Naive thymus-derived CD8-positive, alpha-beta T cell (primary cell): ENCODE measurements at regions not wholly inside any gene's neighbourhood (a gene's known extent, or its start where the extent isn't known, plus 50 kb on each side); places are given as distances from the start of the nearest gene placed in this dataset.

Experiments
- ATAC-seq, 2 donors: fragments of 150-1000 bp; cut with Tn5 transposase in 1 of 2; sonication (Bioruptor Pico), chemical (Tn5 transposase) in 1 of 2; 1 replicate in 1 of 2; 2 replicates in 1 of 2; pipeline ENCODE4 v1.10.0; 2021; ENCODE audit warnings: mild to moderate bottlenecking in 2 of 2, moderate library complexity in 2 of 2
- POLR2A ChIA-PET: fragments of 350-600 bp; sonication (Branson Sonifier 250); formaldehyde crosslinking; loops from one replicate; lab custom pipeline; 2021; ENCODE audit warnings: antibody characterized with exemption; lab: Charles Lee
- DNase-seq, 10 donors: peaks; one replicate each; pipeline versions ENCODE4 v3.0.0 to v3.0.0-alpha.2; 2020 to 2022
- H3K27ac Mint-ChIP-seq, 10 donors: one replicate each; pipeline ENCODE4 v1.8.0; 2020 to 2022; ENCODE audit warnings: mild to moderate bottlenecking in 10 of 10, mixed read lengths in 10 of 10, moderate library complexity in 4 of 10, inconsistent platforms in 1 of 10
- H3K27me3 Mint-ChIP-seq, 5 donors: one replicate each; pipeline ENCODE4 v1.8.0; 2021 to 2022; ENCODE audit warnings: mixed read lengths in 5 of 5
- H3K36me3 Mint-ChIP-seq, 3 donors: one replicate each; pipeline ENCODE4 v1.8.0; 2020 to 2022; ENCODE audit warnings: mixed read lengths in 3 of 3, mild to moderate bottlenecking in 2 of 3, inconsistent platforms in 1 of 3
- H3K4me1 Mint-ChIP-seq, 4 donors: one replicate each; pipeline ENCODE4 v1.8.0; 2021 to 2022; ENCODE audit warnings: mixed read lengths in 4 of 4
- H3K4me3 Mint-ChIP-seq, 10 donors: one replicate each; pipeline ENCODE4 v1.8.0; 2020 to 2022; ENCODE audit warnings: mild to moderate bottlenecking in 10 of 10, mixed read lengths in 10 of 10, moderate library complexity in 6 of 10, inconsistent platforms in 1 of 10
- H3K9me3 Mint-ChIP-seq, 9 donors: one replicate each; pipeline ENCODE4 v1.8.0; 2020 to 2022; ENCODE audit warnings: mixed read lengths in 9 of 9, mild to moderate bottlenecking in 3 of 9, inconsistent platforms in 1 of 9, moderate library complexity in 1 of 9

DNA sequence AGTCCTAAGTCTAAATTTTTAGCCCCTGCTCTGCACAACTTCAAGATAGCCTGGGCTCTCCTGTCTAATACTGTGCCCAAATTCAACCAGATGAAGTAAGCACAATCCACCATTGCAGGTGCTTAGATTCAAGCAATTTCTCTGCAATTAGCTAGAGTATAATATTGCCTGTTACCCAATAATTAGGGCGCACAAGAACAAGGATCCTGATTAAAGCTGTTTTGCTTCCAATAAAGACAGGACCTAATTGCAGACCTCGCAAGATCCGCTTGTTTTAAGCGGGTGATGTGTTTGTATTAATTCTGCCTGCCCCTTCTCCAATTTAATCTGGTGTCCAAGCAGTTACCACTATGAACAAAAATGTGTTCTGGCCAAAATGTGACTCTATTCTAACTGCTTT, 1268.9 kb upstream of the TMEM132C start:
- Mint-ChIP-seq H3K36me3 (no peaks in the 10 kb centered on the region), H3K27ac (no peak overlapping the region), H3K4me3 (no peak overlapping the region), H3K27me3 (peaks cover 0 to 9% (median 2%) of the 10 kb centered on the region in 5 donors), H3K4me1 (no peaks in the 10 kb centered on the region), H3K9me3 (peaks cover 0 to 6% (median 0%) of the 10 kb centered on the region in 9 donors)
- POLR2A ChIA-PET, result no interaction called here
- no peak for ATAC-seq
- no peak for DNase-seq

DNA sequence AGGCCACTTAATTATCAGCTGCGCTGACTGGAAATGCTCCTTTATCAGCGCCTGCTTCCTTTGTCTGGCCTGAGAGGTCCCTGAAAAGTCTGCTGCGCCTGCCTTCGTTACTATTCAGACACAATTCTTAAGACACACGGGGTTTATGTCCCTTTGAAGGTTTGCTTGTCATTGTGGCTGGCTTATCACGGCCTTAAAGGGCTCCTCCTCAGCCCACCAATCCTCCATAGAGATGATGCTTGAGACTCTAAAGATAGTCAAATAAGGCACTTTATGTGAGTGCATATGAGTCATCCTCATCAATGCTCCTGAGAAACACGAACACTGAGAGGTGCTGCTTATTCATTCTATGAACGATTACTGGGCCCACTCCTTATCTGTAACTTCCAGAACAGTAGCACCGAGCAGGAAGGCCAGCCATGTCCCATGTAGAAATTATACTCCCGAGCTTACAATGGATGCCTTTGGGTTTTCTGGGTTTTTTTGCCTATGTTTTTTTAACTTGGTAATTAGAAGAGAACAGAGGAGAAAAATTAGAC, 1268.2 kb upstream of the TMEM132C start:
- ATAC-seq (no peak), DNase-seq (no peak)
- Mint-ChIP-seq H3K36me3 (no peaks in the 10 kb centered on the region), H3K27me3 (peaks cover 0 to 9% (median 2%) of the 10 kb centered on the region in 5 donors), H3K4me3 (no peak overlapping the region), H3K9me3 (peaks cover 0 to 3% (median 0%) of the 10 kb centered on the region in 9 donors), H3K27ac (no peak overlapping the region), H3K4me1 (no peaks in the 10 kb centered on the region)
- POLR2A ChIA-PET, result no interaction called here

DNA sequence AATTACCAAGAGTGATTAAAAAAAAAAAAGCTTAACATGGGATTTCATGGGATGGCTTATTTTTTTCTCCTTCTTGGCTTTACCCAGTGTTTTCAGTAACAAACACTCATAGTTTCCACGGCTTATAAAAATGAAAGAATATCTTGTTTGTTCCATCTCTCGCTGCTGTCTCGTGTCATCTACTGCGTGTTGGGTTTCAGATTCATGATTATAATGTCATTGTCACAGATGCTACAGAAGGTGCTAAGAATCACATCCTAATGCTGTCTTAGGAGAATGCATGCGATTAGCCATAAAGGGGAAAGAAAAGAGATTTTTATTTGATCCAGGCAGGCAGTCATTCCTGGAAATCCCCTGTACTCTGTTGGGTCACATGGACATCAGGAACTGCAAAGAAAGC, 1267.6 kb upstream of the TMEM132C start:
- H3K9me3 Mint-ChIP-seq, result peaks cover 0 to 3% (median 0%) of the 10 kb centered on the region in 9 donors
- H3K27me3 Mint-ChIP-seq, result peaks cover 0 to 9% (median 2%) of the 10 kb centered on the region in 5 donors
- H3K4me3 Mint-ChIP-seq, result no peak overlapping the region
- ATAC-seq (no peak), DNase-seq (no peak)
- POLR2A ChIA-PET, result no interaction called here
- H3K27ac Mint-ChIP-seq, result no peak overlapping the region
- H3K4me1 Mint-ChIP-seq, result no peaks in the 10 kb centered on the region
- no peaks in the 10 kb centered on the region for H3K36me3 Mint-ChIP-seq

GRCh38 chr12:127005406-127005805, 1261.6 kb upstream of the TMEM132C start:
- Mint-ChIP-seq H3K4me3 (no peak overlapping the region), H3K9me3 (peaks cover 0 to 6% (median 0%) of the 10 kb centered on the region in 9 donors), H3K27ac (no peak overlapping the region), H3K27me3 (peaks cover 0 to 4% (median 2%) of the 10 kb centered on the region in 5 donors), H3K36me3 (no peaks in the 10 kb centered on the region), H3K4me1 (no peaks in the 10 kb centered on the region)
- no peak for DNase-seq
- ATAC-seq, result no peak
- POLR2A ChIA-PET, result no interaction called here

- POLR2A ChIA-PET, result no interaction called here
- H3K9me3 Mint-ChIP-seq, result peaks cover 0 to 8% (median 0%) of the 10 kb centered on the region in 9 donors
- ATAC-seq (no peak), DNase-seq (no peak)
- H3K4me3 Mint-ChIP-seq, result no peak overlapping the region
- no peaks in the 10 kb centered on the region for H3K4me1 Mint-ChIP-seq
- no peaks in the 10 kb centered on the region for H3K36me3 Mint-ChIP-seq
- no peak overlapping the region for H3K27ac Mint-ChIP-seq
- H3K27me3 Mint-ChIP-seq, result peaks cover 3 to 14% (median 5%) of the 10 kb centered on the region in 5 donors
Observed at GRCh38 chr12:127006972-127007371, 1260.0 kb upstream of the TMEM132C start.

DNA sequence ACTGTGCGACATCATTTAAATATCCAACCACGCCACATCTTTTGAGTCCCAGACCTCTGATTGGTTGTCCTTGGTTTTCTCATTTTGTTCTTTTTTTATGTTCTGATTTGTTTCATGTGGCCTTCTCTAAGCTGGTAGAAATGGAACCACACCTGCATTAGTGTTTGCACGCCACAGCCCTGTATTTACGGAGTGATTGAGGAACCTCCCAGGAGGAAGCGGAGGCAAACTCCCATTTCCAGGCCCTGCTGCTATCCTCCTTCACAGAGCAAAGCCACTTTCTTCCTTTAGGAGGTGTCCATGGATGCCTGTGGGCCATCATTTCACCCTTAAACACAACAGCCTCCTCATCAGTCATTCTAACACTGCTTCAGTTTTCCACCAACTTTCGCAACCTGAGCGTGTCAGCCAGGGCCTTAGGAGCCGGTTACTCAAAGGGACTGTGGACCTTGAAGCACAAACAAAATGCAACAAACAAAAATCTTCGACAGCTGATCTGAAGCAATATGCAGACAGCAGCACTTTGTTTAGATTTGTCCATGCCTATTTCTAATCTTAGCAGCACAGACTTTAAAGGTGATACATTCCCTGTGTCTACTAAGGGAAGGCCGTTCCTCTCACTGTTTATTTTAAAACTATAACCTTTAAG, 1258.1 kb upstream of the TMEM132C start:
- peaks cover 4 to 21% (median 12%) of the 10 kb centered on the region in 5 donors for H3K27me3 Mint-ChIP-seq
- ATAC-seq, result no peak
- no peak overlapping the region for H3K4me3 Mint-ChIP-seq
- H3K4me1 Mint-ChIP-seq, result no peaks in the 10 kb centered on the region
- H3K27ac Mint-ChIP-seq, result no peak overlapping the region
- H3K9me3 Mint-ChIP-seq, result peaks cover 0 to 5% (median 0%) of the 10 kb centered on the region in 9 donors
- POLR2A ChIA-PET, result no interaction called here
- DNase-seq, result no peak
- H3K36me3 Mint-ChIP-seq, result no peaks in the 10 kb centered on the region

DNA sequence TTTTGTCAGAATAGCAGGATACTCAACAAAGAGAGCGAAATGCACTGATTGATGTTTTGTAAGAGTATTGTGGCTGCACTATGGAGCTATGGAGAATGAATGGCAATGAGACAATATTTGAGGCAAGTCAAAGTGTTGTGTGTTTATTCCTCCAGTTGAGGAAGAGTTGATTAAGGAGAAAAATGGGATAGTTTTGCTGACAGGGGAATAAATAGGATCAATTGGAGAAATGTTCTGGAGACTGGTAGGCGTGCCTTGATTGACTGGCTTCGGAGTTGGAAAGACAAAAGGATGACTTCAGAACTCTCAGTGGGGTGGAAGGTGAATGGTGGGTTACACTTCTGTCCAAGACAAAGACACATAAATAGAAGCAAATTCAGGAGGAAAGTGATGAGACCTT, 1254.9 kb upstream of the TMEM132C start:
- Mint-ChIP-seq H3K27ac (no peak overlapping the region), H3K9me3 (peaks cover 0 to 3% (median 0%) of the 10 kb centered on the region in 9 donors), H3K4me3 (no peak overlapping the region), H3K36me3 (no peaks in the 10 kb centered on the region), H3K27me3 (peaks cover 4 to 21% (median 9%) of the 10 kb centered on the region in 5 donors), H3K4me1 (no peaks in the 10 kb centered on the region)
- POLR2A ChIA-PET, result no interaction called here
- DNase-seq (no peak), ATAC-seq (no peak)

GRCh38 chr12:127013197-127013596, 1253.8 kb upstream of the TMEM132C start:
- peaks cover 0 to 3% (median 0%) of the 10 kb centered on the region in 9 donors for H3K9me3 Mint-ChIP-seq
- H3K4me3 Mint-ChIP-seq, result no peak overlapping the region
- no peaks in the 10 kb centered on the region for H3K4me1 Mint-ChIP-seq
- no peak overlapping the region for H3K27ac Mint-ChIP-seq
- H3K36me3 Mint-ChIP-seq, result no peaks in the 10 kb centered on the region
- no peak for DNase-seq
- peaks cover 4 to 21% (median 9%) of the 10 kb centered on the region in 5 donors for H3K27me3 Mint-ChIP-seq
- ATAC-seq, result no peak
- POLR2A ChIA-PET, result no interaction called here

DNA sequence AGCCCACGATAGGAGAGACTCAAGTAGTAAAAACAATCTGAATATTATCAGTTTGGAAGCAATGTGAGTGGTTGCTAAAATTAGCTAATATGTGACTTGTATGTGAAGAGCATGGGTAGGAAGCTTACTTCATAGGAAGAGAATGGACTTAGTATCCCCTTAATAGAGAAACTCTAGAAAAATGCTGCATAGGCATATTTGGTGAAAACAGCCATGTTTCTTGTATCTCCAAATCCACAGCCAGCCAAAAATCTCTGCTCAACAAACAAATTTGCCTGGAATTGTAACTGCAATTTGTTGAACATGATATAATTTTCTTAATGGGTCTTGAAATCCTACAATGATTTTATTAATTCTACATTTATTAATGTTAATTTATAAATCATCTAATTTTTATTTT, 1252.9 kb upstream of the TMEM132C start:
- Mint-ChIP-seq H3K4me1 (no peaks in the 10 kb centered on the region), H3K27me3 (peaks cover 4 to 21% (median 9%) of the 10 kb centered on the region in 5 donors), H3K9me3 (peaks cover 0 to 3% (median 0%) of the 10 kb centered on the region in 9 donors), H3K27ac (no peak overlapping the region), H3K4me3 (no peak overlapping the region), H3K36me3 (no peaks in the 10 kb centered on the region)
- no peak for ATAC-seq
- no peak for DNase-seq
- POLR2A ChIA-PET, result no interaction called here

- ATAC-seq (no peak), DNase-seq (no peak)
- H3K27ac Mint-ChIP-seq, result no peak overlapping the region
- no peak overlapping the region for H3K4me3 Mint-ChIP-seq
- peaks cover 0 to 8% (median 0%) of the 10 kb centered on the region in 9 donors for H3K9me3 Mint-ChIP-seq
- no peaks in the 10 kb centered on the region for H3K36me3 Mint-ChIP-seq
- H3K4me1 Mint-ChIP-seq, result no peaks in the 10 kb centered on the region
- POLR2A ChIA-PET, result no interaction called here
- H3K27me3 Mint-ChIP-seq, result peaks cover 0 to 28% (median 3%) of the 10 kb centered on the region in 5 donors
Observed at GRCh38 chr12:127024791-127025190, 1242.2 kb upstream of the TMEM132C start.

DNA sequence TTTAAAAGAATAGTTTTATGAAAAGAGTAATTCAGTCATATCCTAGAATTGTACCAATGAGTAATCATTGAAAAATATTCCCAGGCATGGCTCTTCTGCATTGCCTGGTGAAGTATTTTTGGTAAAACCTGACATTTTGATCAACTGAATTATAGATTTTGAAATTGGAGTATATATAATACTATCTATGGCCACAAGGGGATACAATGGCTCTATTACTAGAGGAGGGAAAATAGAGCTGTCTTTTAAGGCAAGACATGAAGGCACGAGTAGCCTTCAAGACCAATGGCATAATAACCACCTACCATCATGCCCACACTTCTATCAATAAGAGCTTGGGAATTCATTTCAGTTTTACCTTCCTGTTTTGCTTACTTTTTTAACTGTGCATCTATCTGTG, 1241.4 kb upstream of the TMEM132C start:
- H3K4me1 Mint-ChIP-seq, result no peaks in the 10 kb centered on the region
- no peak overlapping the region for H3K27ac Mint-ChIP-seq
- no peaks in the 10 kb centered on the region for H3K36me3 Mint-ChIP-seq
- no peak overlapping the region for H3K4me3 Mint-ChIP-seq
- peaks cover 0 to 15% (median 0%) of the 10 kb centered on the region in 9 donors for H3K9me3 Mint-ChIP-seq
- POLR2A ChIA-PET, result no interaction called here
- ATAC-seq (no peak), DNase-seq (no peak)
- peaks cover 0 to 30% (median 3%) of the 10 kb centered on the region in 5 donors for H3K27me3 Mint-ChIP-seq

DNA sequence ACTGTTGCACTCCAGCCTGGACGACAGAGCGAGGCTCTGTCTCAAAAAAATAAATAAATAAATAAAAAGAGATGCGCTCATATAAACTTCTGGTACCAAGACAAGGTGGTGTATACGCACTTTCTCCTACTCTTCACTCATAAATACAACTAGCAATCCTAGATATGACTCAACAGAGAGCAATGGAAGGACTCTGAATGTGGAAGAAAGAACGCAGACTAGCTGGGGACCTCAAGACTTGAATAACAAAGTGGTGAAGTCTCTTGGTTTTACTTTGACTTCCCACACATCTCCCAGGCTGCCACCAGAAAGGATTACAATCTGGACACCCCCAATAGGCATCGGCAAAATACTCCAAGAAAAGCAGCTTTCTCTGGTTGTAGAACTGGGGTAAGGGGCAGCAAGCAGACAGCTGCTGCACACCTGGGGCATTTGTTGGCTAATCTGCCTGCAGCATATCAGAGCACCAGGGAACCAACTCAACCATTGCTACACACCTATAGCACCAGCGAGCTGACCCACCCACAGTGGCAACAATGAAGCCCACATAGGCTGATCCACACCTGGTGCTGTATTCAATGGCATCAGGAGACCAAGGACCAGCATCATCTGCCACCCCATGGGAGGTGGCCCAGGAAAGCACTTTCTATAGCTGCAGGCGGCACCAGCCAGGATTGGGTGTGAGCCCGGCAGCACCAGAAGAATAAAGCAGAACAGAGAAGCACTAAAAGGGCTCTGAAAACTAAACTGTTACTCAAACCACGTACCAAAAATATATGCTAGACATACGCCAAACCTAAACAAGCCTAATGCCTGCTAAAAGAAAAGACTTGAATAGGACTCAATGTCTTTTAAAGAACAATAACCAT, 1231.7 kb upstream of the TMEM132C start:
- DNase-seq (no peak), ATAC-seq (no peak)
- Mint-ChIP-seq H3K27ac (no peak overlapping the region), H3K9me3 (peaks cover 0 to 6% (median 2%) of the 10 kb centered on the region in 9 donors), H3K4me1 (no peaks in the 10 kb centered on the region), H3K27me3 (peaks cover 0 to 8% (median 1%) of the 10 kb centered on the region in 5 donors), H3K4me3 (no peak overlapping the region), H3K36me3 (no peaks in the 10 kb centered on the region)
- POLR2A ChIA-PET, result no interaction called here

- no peaks in the 10 kb centered on the region for H3K36me3 Mint-ChIP-seq
- peaks cover 0 to 8% (median 2%) of the 10 kb centered on the region in 5 donors for H3K27me3 Mint-ChIP-seq
- POLR2A ChIA-PET, result no interaction called here
- H3K4me1 Mint-ChIP-seq, result no peaks in the 10 kb centered on the region
- H3K4me3 Mint-ChIP-seq, result no peak overlapping the region
- H3K27ac Mint-ChIP-seq, result no peak overlapping the region
- peaks cover 0 to 9% (median 2%) of the 10 kb centered on the region in 9 donors for H3K9me3 Mint-ChIP-seq
- no peak for ATAC-seq
- DNase-seq, result no peak
Observed at GRCh38 chr12:127038152-127038551, 1228.8 kb upstream of the TMEM132C start.
